Skeletal muscle satellite cell (primary cell): ENCODE measurements at regions not wholly inside any gene's neighbourhood (a gene's known extent, or its start where the extent isn't known, plus 50 kb on each side); places are given as distances from the start of the nearest gene placed in this dataset.
"Not testable (repeated sequence)": the region's sequence is repeated elsewhere in the genome, so short reads cannot be mapped to it uniquely, and the experiment has no call there.

Experiments used
- H3K27me3 ChIP-seq: 2 replicates; pipeline ENCODE4 v1.7.0; 2013; ENCODE audit warnings: low read length; ENCODE audit not compliant: control insufficient read depth, insufficient read depth
- H3K36me3 ChIP-seq: 2 replicates; pipeline ENCODE4 v1.7.0; 2013; ENCODE audit warnings: mild to moderate bottlenecking, control low read depth, low read length; ENCODE audit not compliant: insufficient read depth
- H3K4me1 ChIP-seq: 2 replicates; pipeline ENCODE4 v1.7.0; 2013; ENCODE audit warnings: low read length; ENCODE audit not compliant: control insufficient read depth, insufficient read depth
- H3K4me2 ChIP-seq: 2 replicates; pipeline ENCODE4 v1.7.0; 2013; ENCODE audit warnings: mild to moderate bottlenecking, low read length
- H3K4me3 ChIP-seq: 2 replicates; pipeline ENCODE4 v1.7.0; 2013; ENCODE audit warnings: low read length
- H3K9ac ChIP-seq: 2 replicates; pipeline ENCODE4 v1.7.0; 2013; ENCODE audit warnings: mild to moderate bottlenecking, low read depth, low read length, moderate library complexity
- H3K9me3 ChIP-seq: replicated peaks from 2 replicates; pipeline ENCODE4 v1.7.0; 2013; ENCODE audit warnings: mild to moderate bottlenecking, control low read depth, low read length

DNA sequence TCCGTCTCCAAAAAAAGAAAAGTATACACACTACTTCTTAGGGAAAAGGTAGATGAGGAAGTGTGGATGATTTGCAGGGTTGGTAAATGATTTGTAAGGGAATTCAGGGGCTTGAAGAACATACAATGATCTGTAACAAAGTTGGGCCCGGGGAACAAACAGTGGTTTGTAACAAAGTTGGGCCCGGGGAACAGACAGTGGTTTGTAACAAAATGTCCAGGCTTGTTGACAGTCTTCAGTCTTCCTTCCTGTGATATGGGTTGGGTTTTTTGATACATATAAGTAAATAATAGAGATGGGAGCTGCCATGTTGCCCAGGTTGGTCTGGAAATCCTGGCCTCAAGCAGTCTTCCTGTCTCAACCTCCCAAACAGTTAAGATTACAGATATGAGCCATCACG, 83.3 kb upstream of the UXS1 start:
- Histone ChIP-seq H3K9ac (no peak overlapping the region), H3K9me3 (no peaks in the 10 kb centered on the region), H3K36me3 (no peaks in the 10 kb centered on the region), H3K4me3 (no peak overlapping the region), H3K4me2 (no peak overlapping the region), H3K27me3 (peaks cover 4% of the 10 kb centered on the region), H3K4me1 (no peaks in the 10 kb centered on the region)

DNA sequence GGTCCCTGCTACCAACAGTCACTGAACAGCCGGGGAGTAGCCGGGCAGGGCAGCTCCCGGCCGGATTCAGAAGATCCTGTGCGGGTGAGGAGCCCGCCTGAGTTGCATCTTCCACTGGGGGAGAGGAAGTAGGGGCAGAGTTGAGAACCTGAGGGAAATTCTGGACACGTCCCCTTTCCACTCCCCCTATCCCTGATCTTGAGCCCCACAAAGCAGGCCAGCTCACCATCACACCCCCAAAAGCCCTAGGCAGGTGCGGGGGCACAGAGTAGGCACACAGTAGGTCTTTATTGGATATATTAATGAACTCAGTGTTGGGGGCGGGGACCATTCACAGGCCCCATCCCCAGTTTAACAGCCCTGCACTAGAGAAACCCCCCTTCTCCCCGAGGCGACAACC, 81.9 kb upstream of the UXS1 start:
- Histone ChIP-seq H3K4me1 (no peaks in the 10 kb centered on the region), H3K4me2 (no peak overlapping the region), H3K9me3 (no peaks in the 10 kb centered on the region), H3K27me3 (peaks cover 6% of the 10 kb centered on the region), H3K9ac (no peak overlapping the region), H3K4me3 (no peak overlapping the region), H3K36me3 (no peaks in the 10 kb centered on the region)

DNA sequence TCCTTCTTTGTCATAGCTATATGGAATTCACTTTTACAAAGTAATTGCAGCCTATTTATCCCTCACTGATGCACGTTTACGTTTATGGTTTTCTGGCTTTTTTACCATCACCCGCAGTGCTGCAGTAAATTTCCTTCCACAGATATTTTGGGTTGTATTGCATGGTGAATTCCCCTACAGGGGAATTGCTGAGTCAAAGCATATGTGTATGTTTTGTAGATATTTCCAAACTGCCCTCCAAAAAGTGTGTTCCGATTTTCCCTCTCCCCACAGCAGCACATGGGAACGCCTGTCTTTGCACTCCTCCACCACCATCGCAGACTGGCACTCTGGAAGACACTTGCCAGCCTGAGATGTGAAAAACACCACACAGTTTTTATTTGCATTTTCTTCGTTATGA, 80.6 kb upstream of the UXS1 start:
- Histone ChIP-seq H3K27me3 (peaks cover 13% of the 10 kb centered on the region), H3K9ac (no peak overlapping the region), H3K36me3 (no peaks in the 10 kb centered on the region), H3K9me3 (no peaks in the 10 kb centered on the region), H3K4me1 (no peaks in the 10 kb centered on the region), H3K4me3 (no peak overlapping the region), H3K4me2 (no peak overlapping the region)

DNA sequence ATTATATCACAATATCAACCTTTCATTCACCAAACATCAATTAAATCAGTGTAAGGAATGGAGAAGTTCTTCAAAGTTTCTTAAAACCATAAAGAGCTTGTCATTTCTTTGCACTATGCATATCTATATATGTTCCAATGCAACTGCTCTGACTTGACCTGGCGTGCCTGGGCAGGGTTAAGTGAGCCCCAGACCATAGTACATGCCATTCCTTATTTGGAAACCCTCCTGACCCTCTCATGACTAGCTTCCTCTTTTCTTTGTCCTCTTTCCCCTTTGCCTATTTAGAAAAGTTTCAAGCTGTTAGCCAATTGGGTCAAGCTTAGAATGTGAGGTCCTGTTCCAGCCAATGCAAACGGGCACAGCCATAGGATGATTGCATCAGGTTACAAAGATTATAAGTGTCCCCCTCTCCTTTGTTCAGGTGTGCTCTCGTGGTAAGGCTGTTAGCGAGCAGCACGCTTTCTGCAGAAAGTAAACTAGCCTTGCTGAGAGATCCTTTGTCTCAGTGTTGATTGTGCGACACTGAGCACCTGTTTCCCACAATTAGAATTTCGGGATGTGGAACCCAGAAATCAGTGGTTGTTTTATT, 78.2 kb upstream of the UXS1 start:
- Histone ChIP-seq H3K27me3 (peaks cover 16% of the 10 kb centered on the region), H3K9me3 (no peaks in the 10 kb centered on the region), H3K4me3 (no peak overlapping the region), H3K9ac (no peak overlapping the region), H3K36me3 (no peaks in the 10 kb centered on the region), H3K4me2 (no peak overlapping the region), H3K4me1 (no peaks in the 10 kb centered on the region)

DNA sequence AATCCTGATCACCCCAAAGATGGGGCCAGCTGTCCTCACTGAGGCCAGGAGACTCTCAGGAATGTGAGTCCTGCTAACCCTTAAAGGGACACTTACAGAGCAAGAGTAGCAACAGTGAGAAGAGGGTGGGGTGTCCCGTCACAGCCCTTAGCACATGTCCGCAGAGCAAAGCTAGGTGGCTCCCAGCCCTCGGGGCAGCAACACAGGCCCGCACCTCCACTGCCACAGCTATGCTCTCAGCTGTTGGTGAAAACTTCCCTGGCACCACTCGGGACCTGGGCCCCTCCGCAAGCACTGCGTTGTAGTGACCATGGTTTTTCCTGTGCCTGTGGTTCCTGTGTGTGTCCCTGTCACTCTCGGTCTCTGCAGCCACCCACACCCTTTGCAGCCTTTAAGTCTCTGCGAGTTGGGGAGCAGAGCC, 76.4 kb upstream of the UXS1 start:
- Histone ChIP-seq H3K36me3 (no peaks in the 10 kb centered on the region), H3K9me3 (no peaks in the 10 kb centered on the region), H3K4me3 (peak overlapping the region; percentile 61), H3K4me1 (no peaks in the 10 kb centered on the region), H3K9ac (no peak overlapping the region), H3K4me2 (peak overlapping the region; percentile 75), H3K27me3 (peaks cover 16% of the 10 kb centered on the region)

DNA sequence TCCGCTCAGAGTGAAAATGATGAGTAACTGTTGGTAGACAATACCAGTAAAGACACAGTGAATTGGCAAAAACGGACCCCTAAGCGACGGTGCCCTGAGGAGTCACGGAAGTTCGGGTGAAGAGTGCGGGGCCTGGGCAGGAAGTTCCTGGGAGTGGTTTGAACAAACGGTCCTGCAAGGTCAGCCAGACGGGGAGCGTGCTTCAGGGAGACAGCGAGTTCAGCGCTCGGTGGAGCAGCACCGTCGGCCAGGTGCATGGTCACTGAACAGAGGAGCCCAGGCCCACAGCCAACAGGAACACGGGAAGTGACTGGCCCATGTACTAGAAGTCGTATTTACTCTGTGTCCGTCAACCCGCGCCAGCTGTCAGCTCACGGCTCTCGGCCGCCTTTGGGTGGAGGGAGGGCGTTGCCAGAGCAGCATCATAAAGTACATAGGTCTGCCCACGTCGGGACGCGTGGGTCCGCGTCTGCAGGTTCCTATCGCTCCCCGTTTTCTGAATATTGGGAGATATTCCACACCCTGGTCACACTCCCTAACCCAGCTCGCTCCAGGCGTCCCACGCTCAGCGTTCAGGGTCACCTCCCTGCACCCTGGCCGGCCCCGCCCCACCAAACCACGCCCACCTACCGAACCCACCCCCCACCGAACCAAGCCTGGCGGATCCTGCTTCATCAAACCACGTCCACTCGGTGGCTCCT, 75.6 kb upstream of the UXS1 start:
- no peaks in the 10 kb centered on the region for H3K4me1 ChIP-seq
- H3K4me3 ChIP-seq, result peak overlapping the region; percentile 61
- no peaks in the 10 kb centered on the region for H3K9me3 ChIP-seq
- peak overlapping the region; percentile 75 for H3K4me2 ChIP-seq
- H3K27me3 ChIP-seq, result peaks cover 16% of the 10 kb centered on the region
- H3K9ac ChIP-seq, result no peak overlapping the region
- no peaks in the 10 kb centered on the region for H3K36me3 ChIP-seq

DNA sequence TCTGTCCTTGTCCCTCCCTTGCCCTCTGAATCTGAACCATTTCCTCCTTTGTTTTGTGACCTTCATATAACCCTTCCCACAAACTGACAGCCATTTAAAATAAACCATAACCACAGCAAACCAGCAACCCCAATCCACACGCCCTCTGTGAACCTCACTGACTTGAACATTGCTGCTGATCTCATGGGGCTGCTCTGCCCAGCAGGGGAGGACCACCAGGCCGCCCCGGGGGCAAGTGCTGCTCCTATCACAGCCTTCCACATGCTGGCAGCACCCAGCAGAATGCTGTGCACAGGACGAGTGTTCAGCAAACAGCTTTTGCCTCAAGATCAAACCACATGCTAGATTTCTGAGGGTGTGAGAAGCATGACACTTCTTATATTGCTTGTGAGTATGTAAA, 73.9 kb upstream of the UXS1 start:
- Histone ChIP-seq H3K36me3 (no peaks in the 10 kb centered on the region), H3K27me3 (peaks cover 16% of the 10 kb centered on the region), H3K9ac (no peak overlapping the region), H3K9me3 (no peaks in the 10 kb centered on the region), H3K4me1 (no peaks in the 10 kb centered on the region), H3K4me2 (no peak overlapping the region), H3K4me3 (no peak overlapping the region)

DNA sequence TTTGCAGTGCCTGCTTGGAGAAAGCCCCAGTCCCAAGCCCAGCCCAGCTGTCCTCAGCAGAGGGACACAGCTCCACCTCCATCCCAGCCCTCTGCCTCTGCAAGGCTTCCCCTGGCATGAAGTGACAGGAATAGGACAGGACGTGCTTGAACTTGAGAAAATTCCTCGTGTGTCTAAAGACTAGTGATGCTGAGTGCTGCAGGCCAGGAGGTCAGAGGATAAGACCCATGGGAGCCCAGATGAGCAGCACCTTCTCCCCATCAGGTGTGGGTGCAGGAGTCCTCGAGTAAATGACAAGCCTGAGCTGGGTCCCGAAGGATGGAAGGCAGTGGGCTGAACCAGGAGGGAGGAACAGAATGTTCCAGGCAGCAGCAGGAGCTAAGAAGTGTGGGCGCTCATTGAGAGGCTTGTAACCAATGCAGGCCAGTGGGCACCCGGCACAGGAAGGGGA, 67.8 kb upstream of the UXS1 start:
- Histone ChIP-seq H3K9ac (no peak overlapping the region), H3K27me3 (no peaks in the 10 kb centered on the region), H3K4me1 (no peaks in the 10 kb centered on the region), H3K4me2 (no peak overlapping the region), H3K9me3 (no peaks in the 10 kb centered on the region), H3K4me3 (no peak overlapping the region), H3K36me3 (no peaks in the 10 kb centered on the region)

DNA sequence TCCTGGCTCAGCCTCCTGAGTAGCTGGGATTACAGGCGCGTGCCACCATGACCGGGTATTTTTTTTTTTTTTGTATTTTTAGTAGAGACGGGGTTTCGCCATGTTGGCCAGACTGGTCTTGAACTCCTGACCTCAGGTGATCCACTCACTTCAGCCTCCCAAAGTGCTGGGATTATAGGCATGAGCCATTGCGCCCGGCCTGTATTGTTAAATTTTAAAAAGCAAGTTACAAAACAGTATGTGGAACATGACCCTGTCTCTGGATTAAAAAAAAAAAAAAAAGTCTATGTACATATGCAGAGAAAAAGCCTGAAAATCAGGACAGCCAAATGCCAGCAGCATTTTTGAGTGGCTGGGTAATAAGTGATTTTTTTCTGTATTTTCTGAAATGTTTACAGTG, 64.8 kb upstream of the UXS1 start:
- H3K4me1 ChIP-seq, H3K4me3 ChIP-seq, H3K9ac ChIP-seq, H3K4me2 ChIP-seq, H3K9me3 ChIP-seq, H3K36me3 ChIP-seq, H3K27me3 ChIP-seq: not testable (repeated sequence)

DNA sequence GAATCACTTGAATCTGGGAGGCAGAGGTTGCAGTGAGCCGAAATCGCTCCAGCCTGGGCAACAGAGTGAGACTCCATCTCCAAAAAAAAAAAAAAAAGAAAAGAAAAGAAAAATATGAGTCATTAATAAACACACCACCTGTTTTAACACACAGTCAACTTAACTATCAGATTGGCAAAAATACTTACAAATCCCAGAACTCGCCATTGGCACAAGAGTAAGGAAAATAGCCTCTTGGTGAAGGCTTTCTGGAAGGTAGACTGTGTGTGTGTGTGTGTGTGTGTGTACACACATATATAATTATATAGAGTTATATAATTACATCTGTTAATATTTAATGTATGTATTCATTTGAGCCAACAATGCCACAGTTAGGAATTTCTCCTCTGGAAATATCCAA, 63.7 kb upstream of the UXS1 start:
- no peaks in the 10 kb centered on the region for H3K4me1 ChIP-seq
- no peaks in the 10 kb centered on the region for H3K27me3 ChIP-seq
- no peaks in the 10 kb centered on the region for H3K36me3 ChIP-seq
- no peak overlapping the region for H3K9ac ChIP-seq
- no peaks in the 10 kb centered on the region for H3K9me3 ChIP-seq
- H3K4me2 ChIP-seq, result no peak overlapping the region
- no peak overlapping the region for H3K4me3 ChIP-seq

DNA sequence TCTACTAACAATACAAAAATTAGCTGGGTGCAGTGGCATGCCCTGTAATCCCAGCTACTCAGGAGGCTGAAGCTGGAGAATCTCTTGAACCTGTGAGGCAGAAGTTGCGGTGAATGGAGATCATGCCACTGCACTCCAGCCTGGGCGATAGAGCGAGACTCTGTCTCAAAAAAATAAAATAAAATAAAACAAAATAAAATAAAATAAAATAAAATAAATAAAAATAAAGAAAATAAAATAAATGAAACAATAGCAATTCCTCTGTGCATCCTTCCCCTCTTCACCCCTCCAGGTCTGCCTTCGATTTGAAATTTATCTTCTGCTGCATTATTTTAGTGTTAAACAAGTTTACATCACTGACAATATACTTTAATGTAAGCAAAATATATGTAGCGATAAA, 63.0 kb upstream of the UXS1 start:
- Histone ChIP-seq H3K9me3 (no peaks in the 10 kb centered on the region), H3K27me3 (no peaks in the 10 kb centered on the region), H3K4me1 (no peaks in the 10 kb centered on the region), H3K4me2 (no peak overlapping the region), H3K4me3 (no peak overlapping the region), H3K9ac (no peak overlapping the region), H3K36me3 (no peaks in the 10 kb centered on the region)

DNA sequence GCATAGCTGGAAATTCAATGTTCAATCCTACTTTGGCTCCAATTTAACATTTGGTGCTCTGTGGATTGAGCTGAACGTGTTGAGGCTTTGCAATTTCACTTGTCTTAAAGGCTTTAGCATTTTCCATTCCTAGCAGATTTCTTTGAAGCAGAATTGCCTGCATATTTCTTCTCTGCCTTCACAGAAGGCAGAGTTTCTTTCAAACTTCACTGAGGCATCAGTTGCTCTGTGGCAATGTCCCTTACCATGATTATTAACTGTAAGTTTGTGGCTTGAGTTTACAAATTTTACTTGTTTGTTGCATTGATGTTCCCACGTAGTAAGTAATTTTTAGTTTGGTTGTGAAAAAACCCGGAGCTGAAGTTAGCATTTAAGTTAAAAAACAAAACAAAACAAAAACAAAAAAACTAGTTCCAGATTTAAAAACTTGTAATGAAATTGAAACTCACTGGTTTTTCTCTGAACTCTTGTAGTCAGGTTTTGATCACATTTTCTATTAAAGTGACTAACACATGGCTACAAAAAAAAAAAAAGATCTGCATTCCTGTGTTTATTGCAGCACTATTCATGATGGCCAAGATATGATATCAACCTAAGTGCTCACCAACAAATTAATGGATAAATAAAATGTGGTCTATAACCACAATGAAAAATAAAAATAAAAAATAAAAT, 55.2 kb upstream of the UXS1 start:
- not testable (repeated sequence) for H3K9me3 ChIP-seq, H3K4me1 ChIP-seq, H3K4me3 ChIP-seq, H3K36me3 ChIP-seq, H3K4me2 ChIP-seq, H3K27me3 ChIP-seq, H3K9ac ChIP-seq
